Transverse colon (tissue), 4 donors: ENCODE measurements at regions not wholly inside any gene's neighbourhood (a gene's known extent, or its start where the extent isn't known, plus 50 kb on each side); places are given as distances from the start of the nearest gene placed in this dataset.

Source experiments
- EP300 ChIP-seq: sonication (generic); formaldehyde crosslinking; IDR thresholded peaks from one replicate; pipeline ENCODE4 v1.6.1; 2017; ENCODE audit warnings: antibody characterized with exemption, low read depth
- POLR2A ChIP-seq: fragments of 450-650 bp; IDR thresholded peaks from one replicate; pipeline ENCODE4 v1.6.1; 2016; ENCODE audit warnings: antibody characterized with exemption, mild to moderate bottlenecking, moderate library complexity
- POLR2AphosphoS5 ChIP-seq, 3 donors: sonication (generic); formaldehyde crosslinking; IDR thresholded peaks; one replicate each; pipeline ENCODE4 v1.6.1; 2016; ENCODE audit warnings: antibody characterized with exemption in 3 of 3
- TF ChIP-seq, protein P1 (sequence below), 5 experiments: fragments of 200-600 bp in 3 of 5; fragments of 450-650 bp in 2 of 5; sonication (generic) in 3 of 5; IDR thresholded peaks; 1 replicate in 2 of 5; 2 replicates in 3 of 5; pipeline ENCODE4 v1.5.1; 2016 to 2017; ENCODE audit warnings: antibody characterized with exemption in 5 of 5, inconsistent platforms in 3 of 5, mild to moderate bottlenecking in 2 of 5, moderate library complexity in 1 of 5

DNA sequence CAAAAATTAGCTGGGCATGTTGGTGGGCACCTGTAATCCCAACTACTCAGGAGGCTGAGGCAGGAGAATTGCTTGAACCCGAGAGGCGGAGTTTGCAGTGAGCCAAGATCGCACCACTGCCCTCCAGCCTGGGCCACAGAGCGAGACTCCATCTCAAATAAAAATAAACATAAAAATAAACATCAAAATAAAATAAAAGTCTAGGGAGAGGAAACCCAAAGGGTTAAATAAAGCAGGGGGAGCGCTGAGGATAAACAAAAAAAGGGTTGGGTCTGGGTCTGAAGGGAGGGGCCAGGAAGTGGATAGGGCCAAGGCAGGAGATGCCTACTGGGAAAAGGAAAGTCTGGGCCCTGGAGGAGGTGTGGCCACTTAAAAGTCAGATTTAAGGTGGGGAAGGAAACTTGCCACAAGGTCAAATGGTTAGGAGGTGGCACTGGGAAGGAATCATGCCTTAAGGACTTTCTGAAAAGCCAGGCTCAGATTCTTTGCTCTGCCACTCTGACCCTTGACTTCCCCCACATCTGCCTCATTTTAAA lies 150.0 kb downstream of the ADSS2 start:
- TF ChIP-seq POLR2A, result no peak
- TF ChIP-seq, protein P1, sequence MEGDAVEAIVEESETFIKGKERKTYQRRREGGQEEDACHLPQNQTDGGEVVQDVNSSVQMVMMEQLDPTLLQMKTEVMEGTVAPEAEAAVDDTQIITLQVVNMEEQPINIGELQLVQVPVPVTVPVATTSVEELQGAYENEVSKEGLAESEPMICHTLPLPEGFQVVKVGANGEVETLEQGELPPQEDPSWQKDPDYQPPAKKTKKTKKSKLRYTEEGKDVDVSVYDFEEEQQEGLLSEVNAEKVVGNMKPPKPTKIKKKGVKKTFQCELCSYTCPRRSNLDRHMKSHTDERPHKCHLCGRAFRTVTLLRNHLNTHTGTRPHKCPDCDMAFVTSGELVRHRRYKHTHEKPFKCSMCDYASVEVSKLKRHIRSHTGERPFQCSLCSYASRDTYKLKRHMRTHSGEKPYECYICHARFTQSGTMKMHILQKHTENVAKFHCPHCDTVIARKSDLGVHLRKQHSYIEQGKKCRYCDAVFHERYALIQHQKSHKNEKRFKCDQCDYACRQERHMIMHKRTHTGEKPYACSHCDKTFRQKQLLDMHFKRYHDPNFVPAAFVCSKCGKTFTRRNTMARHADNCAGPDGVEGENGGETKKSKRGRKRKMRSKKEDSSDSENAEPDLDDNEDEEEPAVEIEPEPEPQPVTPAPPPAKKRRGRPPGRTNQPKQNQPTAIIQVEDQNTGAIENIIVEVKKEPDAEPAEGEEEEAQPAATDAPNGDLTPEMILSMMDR (IDR thresholded peaks at IDR 0.05), result no peak
- TF ChIP-seq POLR2AphosphoS5 (IDR thresholded peaks at IDR 0.05), result no peak
- no peak for TF ChIP-seq EP300
